Loucy (cell line): ENCODE measurements at regions not wholly inside any gene's neighbourhood (a gene's known extent, or its start where the extent isn't known, plus 50 kb on each side); places are given as distances from the start of the nearest gene placed in this dataset.

ENCODE experiments used
- H2AFZ ChIP-seq: fragments of 200-600 bp; sonication (generic); 2 replicates; pipeline ENCODE4 v1.6.0; 2016; ENCODE audit warnings: antibody characterized with exemption, mild to moderate bottlenecking, low read length, moderate library complexity
- H3F3A ChIP-seq: fragments of 200-600 bp; 2 replicates; pipeline ENCODE4 v1.6.0; 2016; ENCODE audit warnings: antibody characterized with exemption, low read depth, mild to moderate bottlenecking
- H3K27me3 ChIP-seq: fragments of 200-600 bp; sonication (generic); 2 replicates; pipeline ENCODE4 v1.6.1; 2014; ENCODE audit warnings: low read length, mild to moderate bottlenecking; ENCODE audit not compliant: insufficient read depth, poor library complexity, severe bottlenecking
- H3K36me3 ChIP-seq: fragments of 200-600 bp; sonication (generic); 2 replicates; pipeline ENCODE4 v1.6.1; 2016; ENCODE audit warnings: low read length; ENCODE audit not compliant: insufficient read depth
- H3K4me1 ChIP-seq: fragments of 200-600 bp; sonication (generic); 2 replicates; pipeline ENCODE4 v1.5.1; 2014; ENCODE audit warnings: low read length, mild to moderate bottlenecking; ENCODE audit not compliant: insufficient read depth, poor library complexity, severe bottlenecking
- H3K4me2 ChIP-seq: fragments of 200-600 bp; sonication (generic); 2 replicates; pipeline ENCODE4 v1.6.0; 2014; ENCODE audit warnings: antibody characterized with exemption, low read length, low read depth, mild to moderate bottlenecking; ENCODE audit not compliant: poor library complexity, severe bottlenecking
- H3K4me3 ChIP-seq: fragments of 200-600 bp; sonication (generic); 2 replicates; pipeline ENCODE4 v1.5.1; 2014; ENCODE audit warnings: low read length, mild to moderate bottlenecking, mixed read lengths; ENCODE audit not compliant: poor library complexity, severe bottlenecking
- H3K79me2 ChIP-seq: fragments of 200-600 bp; sonication (generic); 2 replicates; pipeline ENCODE4 v1.6.1; 2014; ENCODE audit warnings: low read length; ENCODE audit not compliant: insufficient read depth
- H3K9ac ChIP-seq: fragments of 200-600 bp; sonication (generic); 2 replicates; pipeline ENCODE4 v1.6.0; 2014; ENCODE audit warnings: mild to moderate bottlenecking, low read depth, low read length, moderate library complexity; ENCODE audit not compliant: poor library complexity, severe bottlenecking
- H3K9me2 ChIP-seq: fragments of 200-600 bp; sonication (generic); replicated peaks from 2 replicates; pipeline ENCODE4 v1.6.1; 2016; ENCODE audit warnings: low read depth, low read length, mixed read lengths
- H3K9me3 ChIP-seq: fragments of 200-600 bp; sonication (generic); 2 replicates; pipeline ENCODE4 v1.6.1; 2014; ENCODE audit warnings: mild to moderate bottlenecking, antibody characterized with exemption, low read length, low read depth; ENCODE audit not compliant: insufficient read depth
- H4K20me1 ChIP-seq: fragments of 200-600 bp; sonication (generic); 2 replicates; pipeline ENCODE4 v1.6.0; 2014; ENCODE audit warnings: antibody characterized with exemption, low read length, mild to moderate bottlenecking; ENCODE audit not compliant: insufficient read depth, poor library complexity, severe bottlenecking
- EZH2phosphoT487 ChIP-seq: fragments of 200-600 bp; IDR thresholded peaks from 2 replicates; pipeline ENCODE4 v1.6.1; 2018; ENCODE audit warnings: antibody characterized with exemption, mild to moderate bottlenecking, moderate library complexity, borderline replicate concordance
- TF ChIP-seq, protein P1 (sequence below): fragments of 200-600 bp; sonication (generic); conservative IDR thresholded peaks from 2 replicates; pipeline ENCODE4 v1.5.1; 2014; ENCODE audit warnings: mild to moderate bottlenecking, antibody characterized with exemption, low read length

DNA sequence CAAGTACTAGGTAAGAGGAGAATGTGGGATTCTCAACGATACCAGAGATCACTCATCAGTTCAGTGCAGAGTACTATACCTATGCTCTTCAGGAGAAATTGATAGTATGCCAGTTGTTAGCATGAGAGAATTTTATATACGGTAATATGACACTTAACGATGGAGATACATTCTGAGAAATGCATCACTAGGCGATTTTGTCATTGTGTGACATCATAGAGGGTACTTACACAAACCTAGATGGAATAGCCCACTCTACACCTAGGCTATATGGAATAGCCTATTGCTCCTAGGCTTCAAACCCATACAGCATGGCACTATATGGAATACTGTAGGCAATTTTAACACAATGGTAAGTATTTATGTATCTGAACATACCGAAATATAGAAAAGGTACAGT is 140.2 kb downstream of the SLIT2 start:
- Histone ChIP-seq H4K20me1 (no peaks in the 10 kb centered on the region), H3K9me2 (no peaks in the 10 kb centered on the region), H2AFZ (no peak overlapping the region), H3K4me2 (no peak overlapping the region), H3K9me3 (no peaks in the 10 kb centered on the region), H3K4me3 (no peak overlapping the region), H3K79me2 (no peaks in the 10 kb centered on the region), H3K9ac (no peak overlapping the region), H3K27me3 (no peaks in the 10 kb centered on the region), H3F3A (no peaks in the 10 kb centered on the region), H3K4me1 (no peaks in the 10 kb centered on the region), H3K36me3 (no peaks in the 10 kb centered on the region)
- no peak for TF ChIP-seq EZH2phosphoT487
- TF ChIP-seq, protein P1, sequence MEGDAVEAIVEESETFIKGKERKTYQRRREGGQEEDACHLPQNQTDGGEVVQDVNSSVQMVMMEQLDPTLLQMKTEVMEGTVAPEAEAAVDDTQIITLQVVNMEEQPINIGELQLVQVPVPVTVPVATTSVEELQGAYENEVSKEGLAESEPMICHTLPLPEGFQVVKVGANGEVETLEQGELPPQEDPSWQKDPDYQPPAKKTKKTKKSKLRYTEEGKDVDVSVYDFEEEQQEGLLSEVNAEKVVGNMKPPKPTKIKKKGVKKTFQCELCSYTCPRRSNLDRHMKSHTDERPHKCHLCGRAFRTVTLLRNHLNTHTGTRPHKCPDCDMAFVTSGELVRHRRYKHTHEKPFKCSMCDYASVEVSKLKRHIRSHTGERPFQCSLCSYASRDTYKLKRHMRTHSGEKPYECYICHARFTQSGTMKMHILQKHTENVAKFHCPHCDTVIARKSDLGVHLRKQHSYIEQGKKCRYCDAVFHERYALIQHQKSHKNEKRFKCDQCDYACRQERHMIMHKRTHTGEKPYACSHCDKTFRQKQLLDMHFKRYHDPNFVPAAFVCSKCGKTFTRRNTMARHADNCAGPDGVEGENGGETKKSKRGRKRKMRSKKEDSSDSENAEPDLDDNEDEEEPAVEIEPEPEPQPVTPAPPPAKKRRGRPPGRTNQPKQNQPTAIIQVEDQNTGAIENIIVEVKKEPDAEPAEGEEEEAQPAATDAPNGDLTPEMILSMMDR: no peak

DNA sequence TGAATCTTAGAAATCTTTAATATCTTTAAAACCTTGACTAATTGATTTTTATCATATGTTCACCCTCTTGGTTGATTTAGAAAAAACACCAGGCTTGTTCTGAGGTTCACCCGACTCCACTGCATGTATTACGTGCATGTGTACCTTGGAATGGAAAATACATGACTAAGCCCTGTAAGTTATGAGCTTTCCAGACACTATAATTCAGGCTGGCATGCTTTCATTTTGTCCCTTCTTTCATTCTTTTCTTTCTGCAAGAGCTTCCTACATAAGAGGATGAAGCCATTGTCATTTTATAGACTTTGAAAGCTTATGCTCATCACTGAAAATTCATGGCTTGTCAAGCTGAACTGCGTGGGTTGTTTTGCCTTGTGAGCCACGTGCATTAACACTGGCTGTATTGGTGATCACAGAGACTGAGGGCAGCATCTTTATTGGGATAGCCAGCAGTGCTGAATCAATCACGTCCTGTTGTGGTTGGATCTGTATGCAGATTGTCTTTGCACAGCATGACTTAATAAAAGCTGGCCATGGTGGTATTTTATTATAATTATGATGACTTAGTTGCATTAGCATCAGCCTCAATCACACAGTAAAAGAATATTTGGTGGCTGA is 141.9 kb downstream of the SLIT2 start:
- Histone ChIP-seq H3K36me3 (no peaks in the 10 kb centered on the region), H3K9me2 (no peaks in the 10 kb centered on the region), H3K4me1 (no peaks in the 10 kb centered on the region), H3K4me2 (no peak overlapping the region), H3K27me3 (no peaks in the 10 kb centered on the region), H4K20me1 (no peaks in the 10 kb centered on the region), H2AFZ (peak overlapping the region; percentile 29; the same call in 1 of the 2 replicates), H3K79me2 (no peaks in the 10 kb centered on the region), H3K9ac (no peak overlapping the region), H3K4me3 (no peak overlapping the region), H3F3A (no peaks in the 10 kb centered on the region), H3K9me3 (no peaks in the 10 kb centered on the region)
- TF ChIP-seq EZH2phosphoT487: no peak
- TF ChIP-seq, protein P1: no peak

DNA sequence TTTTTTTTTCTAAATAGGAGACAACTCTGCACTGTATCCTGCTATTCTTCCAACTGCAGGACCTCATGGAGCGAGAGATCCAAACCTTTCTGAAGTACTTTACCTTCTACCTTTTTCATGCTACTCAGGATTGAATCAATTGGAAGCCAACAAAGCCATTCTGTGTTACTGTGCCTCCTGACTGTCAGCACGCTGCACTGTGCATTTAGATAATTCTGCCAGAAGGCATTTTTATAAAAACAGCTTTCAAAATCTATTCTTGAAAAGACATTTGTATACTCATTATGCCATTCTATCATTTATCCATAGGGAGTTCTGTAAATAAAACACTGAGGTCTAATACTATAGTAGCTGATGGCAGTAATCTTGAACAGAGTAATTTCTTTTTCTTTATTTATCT is 142.8 kb downstream of the SLIT2 start:
- Histone ChIP-seq H2AFZ (peak overlapping the region; percentile 68; the same call in 1 of the 2 replicates), H3K4me1 (no peaks in the 10 kb centered on the region)
- TF ChIP-seq, protein P1: no peak
- TF ChIP-seq EZH2phosphoT487: no peak

More for the DNA sequence above, 142.8 kb downstream of the SLIT2 start:
- Histone ChIP-seq H3K4me2 (peak overlapping the region; percentile 39), H3F3A (no peaks in the 10 kb centered on the region), H3K9ac (no peak overlapping the region), H3K9me3 (no peaks in the 10 kb centered on the region), H3K27me3 (no peaks in the 10 kb centered on the region), H4K20me1 (no peaks in the 10 kb centered on the region), H3K9me2 (no peaks in the 10 kb centered on the region), H3K4me3 (no peak overlapping the region), H3K79me2 (no peaks in the 10 kb centered on the region), H3K36me3 (no peaks in the 10 kb centered on the region)
